ENCODE measurements at regions not wholly inside any gene's neighbourhood (a gene's known extent, or its start where the extent isn't known, plus 50 kb on each side); places are given as distances from the start of the nearest gene placed in this dataset.

GRCh38 chr5:58069016-58069705, 390.7 kb downstream of the PLK2 start:
- no peaks in the 10 kb centered on the region for H3K9me3 Mint-ChIP-seq
- DNase-seq (ENCODE audit: low spot score in 2 of 2) (no peak), ATAC-seq (no peak)
- no peaks in the 10 kb centered on the region for H3K36me3 Mint-ChIP-seq
- no peak overlapping the region for H3K27ac Mint-ChIP-seq

DNA sequence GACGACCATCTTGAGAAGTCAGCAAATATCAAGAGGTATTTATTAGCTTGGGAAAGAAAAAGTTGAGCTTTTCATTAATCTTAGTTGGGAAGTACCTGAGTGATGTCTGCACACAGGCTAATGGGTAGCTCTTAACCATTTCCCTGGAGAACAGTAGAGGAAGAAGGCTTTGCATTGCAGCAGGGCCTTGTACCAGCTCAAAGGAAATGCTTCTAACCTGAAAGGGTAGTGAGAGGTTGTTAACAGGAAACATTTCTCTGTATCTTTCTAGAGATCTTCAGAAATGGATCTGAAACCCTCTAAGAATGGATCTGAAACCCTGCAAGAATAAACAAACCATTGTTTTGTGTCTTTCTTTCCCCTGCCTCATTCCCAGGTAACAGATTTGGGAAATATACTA, 393.3 kb downstream of the PLK2 start:
- DNase-seq (ENCODE audit: low spot score in 2 of 2) (no peak), ATAC-seq (no peak)
- no peaks in the 10 kb centered on the region for H3K9me3 Mint-ChIP-seq
- H3K36me3 Mint-ChIP-seq: no peaks in the 10 kb centered on the region
- H3K27ac Mint-ChIP-seq: no peak overlapping the region

DNA sequence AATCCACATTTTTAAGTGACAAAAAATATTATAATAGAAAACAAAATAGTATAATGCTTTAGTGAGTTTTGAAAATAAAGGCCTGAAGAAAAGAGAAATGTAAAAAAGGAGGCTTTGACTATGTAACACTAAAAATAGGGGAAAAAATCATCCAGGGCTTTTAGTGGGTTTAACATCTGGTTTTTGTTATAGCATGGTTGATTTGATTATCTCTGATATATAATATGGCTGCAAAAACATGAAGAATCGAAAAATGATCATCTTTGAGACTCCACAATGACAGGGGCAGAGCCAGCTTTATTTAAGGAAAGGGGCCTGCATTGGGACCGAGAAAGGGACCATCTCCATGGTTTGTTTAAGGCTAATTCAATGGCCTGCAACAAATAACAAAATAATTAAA, 393.8 kb downstream of the PLK2 start:
- H3K27ac Mint-ChIP-seq: no peak overlapping the region
- no peaks in the 10 kb centered on the region for H3K9me3 Mint-ChIP-seq
- no peaks in the 10 kb centered on the region for H3K36me3 Mint-ChIP-seq
- ATAC-seq: no peak
- DNase-seq (ENCODE audit: low spot score in 2 of 2): no peak

GRCh38 chr5:58064801-58065200, 395.1 kb downstream of the PLK2 start:
- DNase-seq (ENCODE audit: low spot score in 2 of 2) (no peak), ATAC-seq (no peak)
- Mint-ChIP-seq H3K27ac (no peak overlapping the region), H3K36me3 (no peaks in the 10 kb centered on the region), H3K9me3 (no peaks in the 10 kb centered on the region)

GRCh38 chr5:58060996-58061395, 398.9 kb downstream of the PLK2 start:
- H3K27ac Mint-ChIP-seq: no peak overlapping the region
- ATAC-seq (no peak), DNase-seq (ENCODE audit: low spot score in 2 of 2) (no peak)
- no peaks in the 10 kb centered on the region for H3K9me3 Mint-ChIP-seq
- H3K36me3 Mint-ChIP-seq: no peaks in the 10 kb centered on the region

GRCh38 chr5:58057324-58057723, 402.6 kb downstream of the PLK2 start:
- no peak for ATAC-seq
- no peak for DNase-seq (ENCODE audit: low spot score in 2 of 2)
- no peaks in the 10 kb centered on the region for H3K36me3 Mint-ChIP-seq
- no peaks in the 10 kb centered on the region for H3K9me3 Mint-ChIP-seq
- H3K27ac Mint-ChIP-seq: no peak overlapping the region

DNA sequence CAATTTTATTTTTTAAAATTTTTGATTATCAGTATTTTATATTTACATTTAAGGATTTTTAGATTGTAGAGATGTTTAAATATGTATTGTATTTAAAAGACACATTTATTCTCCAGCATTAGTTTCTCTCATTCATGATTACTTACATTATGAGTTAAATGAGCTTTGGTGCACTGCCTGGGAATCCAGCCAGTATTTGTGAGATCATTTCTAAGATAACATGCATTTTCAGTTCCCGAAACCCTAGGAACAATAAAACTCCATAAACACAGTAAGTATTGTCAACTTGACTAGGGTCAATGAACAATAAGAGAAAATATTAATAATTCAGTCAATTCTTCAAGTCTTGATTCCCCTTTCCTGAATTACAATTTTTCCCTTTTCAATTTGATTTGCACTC, 403.3 kb downstream of the PLK2 start:
- ATAC-seq: no peak
- DNase-seq (ENCODE audit: low spot score in 2 of 2): no peak
- H3K36me3 Mint-ChIP-seq: no peaks in the 10 kb centered on the region
- H3K9me3 Mint-ChIP-seq: no peaks in the 10 kb centered on the region
- H3K27ac Mint-ChIP-seq: no peak overlapping the region

DNA sequence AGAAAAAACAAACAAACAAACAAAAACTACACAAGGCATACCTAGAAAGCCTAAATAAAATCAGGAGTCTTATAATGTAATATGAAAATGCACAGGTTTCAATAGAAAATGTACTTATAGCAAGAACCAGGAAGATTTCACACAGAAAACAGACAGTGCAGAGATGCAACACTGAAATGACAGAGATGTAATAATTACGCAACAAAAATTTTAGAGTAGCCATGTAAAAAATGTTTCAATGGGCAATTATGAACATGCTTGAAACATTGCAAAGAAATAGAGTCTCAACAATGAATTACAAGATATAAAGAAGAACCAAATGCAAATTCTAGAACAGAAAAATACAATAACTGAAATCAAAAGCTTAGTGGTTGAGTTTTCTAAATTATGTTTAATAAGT, 405.9 kb downstream of the PLK2 start:
- DNase-seq (ENCODE audit: low spot score in 2 of 2): no peak
- Mint-ChIP-seq H3K36me3 (no peaks in the 10 kb centered on the region), H3K9me3 (no peaks in the 10 kb centered on the region), H3K27ac (no peak overlapping the region)
- no peak for ATAC-seq

GRCh38 chr5:58048954-58049353, 410.9 kb downstream of the PLK2 start:
- no peaks in the 10 kb centered on the region for H3K9me3 Mint-ChIP-seq
- H3K36me3 Mint-ChIP-seq: no peaks in the 10 kb centered on the region
- DNase-seq (ENCODE audit: low spot score in 2 of 2) (no peak), ATAC-seq (no peak)
- H3K27ac Mint-ChIP-seq: no peak overlapping the region

- DNase-seq (ENCODE audit: low spot score in 2 of 2) (no peak), ATAC-seq (no peak)
- Mint-ChIP-seq H3K27ac (no peak overlapping the region), H3K36me3 (no peaks in the 10 kb centered on the region), H3K9me3 (no peaks in the 10 kb centered on the region)
Observed at GRCh38 chr5:58048185-58048925, 411.5 kb downstream of the PLK2 start.

DNA sequence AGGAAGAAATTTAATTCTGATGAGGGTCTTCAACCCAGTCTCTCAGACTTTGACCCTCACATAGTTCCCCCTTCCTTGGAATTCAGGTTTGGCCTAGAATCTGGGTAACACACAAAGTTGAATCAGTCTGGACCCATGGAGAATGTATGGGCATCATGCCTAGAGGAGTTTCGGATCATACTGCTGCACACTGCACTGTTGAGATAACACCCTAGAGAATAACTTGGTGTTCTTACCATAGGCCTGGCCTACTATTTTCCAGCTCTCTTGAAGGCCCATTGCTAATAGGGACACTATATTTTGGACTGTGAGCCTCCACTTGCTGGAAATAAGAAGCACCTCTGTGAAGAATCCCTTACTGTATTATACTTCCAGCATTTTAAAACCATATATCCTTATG, 413.5 kb downstream of the PLK2 start:
- Mint-ChIP-seq H3K9me3 (no peaks in the 10 kb centered on the region), H3K36me3 (no peaks in the 10 kb centered on the region), H3K27ac (no peak overlapping the region)
- ATAC-seq (no peak), DNase-seq (ENCODE audit: low spot score in 2 of 2) (no peak)

- H3K9me3 Mint-ChIP-seq: no peaks in the 10 kb centered on the region
- no peak for ATAC-seq
- H3K36me3 Mint-ChIP-seq: no peaks in the 10 kb centered on the region
- no peak overlapping the region for H3K27ac Mint-ChIP-seq
- DNase-seq (ENCODE audit: low spot score in 2 of 2): no peak
Observed at GRCh38 chr5:58044166-58044565, 415.7 kb downstream of the PLK2 start.

GRCh38 chr5:58043032-58043945, 416.6 kb downstream of the PLK2 start:
- ATAC-seq (no peak), DNase-seq (ENCODE audit: low spot score in 2 of 2) (no peak)
- H3K9me3 Mint-ChIP-seq: no peaks in the 10 kb centered on the region
- H3K27ac Mint-ChIP-seq: no peak overlapping the region
- H3K36me3 Mint-ChIP-seq: no peaks in the 10 kb centered on the region

- Mint-ChIP-seq H3K36me3 (no peaks in the 10 kb centered on the region), H3K27ac (no peak overlapping the region), H3K9me3 (no peaks in the 10 kb centered on the region)
- no peak for DNase-seq (ENCODE audit: low spot score in 2 of 2)
- no peak for ATAC-seq
Observed at GRCh38 chr5:58041884-58042283, 418.0 kb downstream of the PLK2 start.

GRCh38 chr5:58040846-58041245, 419.0 kb downstream of the PLK2 start:
- DNase-seq (ENCODE audit: low spot score in 2 of 2): no peak
- ATAC-seq: no peak
- no peak overlapping the region for H3K27ac Mint-ChIP-seq
- H3K36me3 Mint-ChIP-seq: no peaks in the 10 kb centered on the region
- H3K9me3 Mint-ChIP-seq: no peaks in the 10 kb centered on the region

- H3K36me3 Mint-ChIP-seq: no peaks in the 10 kb centered on the region
Observed at GRCh38 chr5:58040044-58040443, 419.8 kb downstream of the PLK2 start.

DNA sequence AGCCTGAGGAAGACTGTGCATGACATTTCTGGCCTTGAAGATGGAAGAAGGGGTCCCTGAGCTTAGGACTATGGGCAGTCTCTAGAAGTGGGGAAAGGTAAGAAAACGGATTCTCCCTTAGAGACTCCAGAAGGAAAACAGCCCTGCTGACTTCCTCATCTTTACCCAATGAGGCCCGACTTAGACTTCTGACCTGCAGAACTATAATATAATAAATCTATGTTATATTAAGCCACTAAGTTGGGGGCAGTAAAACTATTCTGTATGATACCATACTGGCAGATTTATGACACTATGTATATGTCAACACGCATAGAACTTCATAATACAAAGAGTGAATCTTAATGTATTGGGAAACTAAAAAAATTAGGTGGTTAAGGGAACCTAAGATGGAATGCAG, 422.0 kb downstream of the PLK2 start:
- H3K9me3 Mint-ChIP-seq: no peaks in the 10 kb centered on the region
- ATAC-seq: no peak

More at GRCh38 chr5:58040044-58040443, 419.8 kb downstream of the PLK2 start:
- H3K9me3 Mint-ChIP-seq: no peaks in the 10 kb centered on the region
- DNase-seq (ENCODE audit: low spot score in 2 of 2): no peak
- ATAC-seq: no peak
- H3K27ac Mint-ChIP-seq: no peak overlapping the region

More for the DNA sequence above, 422.0 kb downstream of the PLK2 start:
- no peak for DNase-seq (ENCODE audit: low spot score in 2 of 2)
- Mint-ChIP-seq H3K36me3 (no peaks in the 10 kb centered on the region), H3K27ac (no peak overlapping the region)
